ENCODE measurements at regions not wholly inside any gene's neighbourhood (a gene's known extent, or its start where the extent isn't known, plus 50 kb on each side); places are given as distances from the start of the nearest gene placed in this dataset.

- TF ChIP-seq ZNF260 (CRISPR knock-in tag; IDR thresholded peaks at IDR 0.05; ENCODE audit: borderline replicate concordance, low read depth), result no peak
- TF ChIP-seq SUZ12 (IDR thresholded peaks at IDR 0.05; ENCODE audit: low read depth, low read length), result no peak
- TF ChIP-seq NR0B2 (CRISPR knock-in tag; IDR thresholded peaks at IDR 0.05), result no peak
- no peak for TF ChIP-seq TFE3 (CRISPR knock-in tag; IDR thresholded peaks at IDR 0.05)
Measured at GRCh38 chrX:65961714-65962113, 78.2 kb downstream of the VSIG4 start (continued).

GRCh38 chrX:65948103-65948502, 91.8 kb downstream of the VSIG4 start:
- intact Hi-C loops (cut with micrococcal nuclease; ENCODE audit: unreplicated experiment), result no loop called here
- Histone ChIP-seq H3K4me3 (replicated peaks in 1 of 3; ENCODE audit: insufficient read depth in 1 of 3, low read depth in 2 of 3, low read length in 3 of 3) (no peak overlapping the region), H3K79me2 (ENCODE audit: insufficient read depth, low read length) (no peaks in the 10 kb centered on the region), H2AFZ (ENCODE audit: low read length) (no peak overlapping the region), H3K9me3 (ENCODE audit: low read length) (no peaks in the 10 kb centered on the region), H4K20me1 (ENCODE audit: insufficient read depth, low read length) (no peaks in the 10 kb centered on the region), H3K4me2 (ENCODE audit: low read depth, low read length) (no peak overlapping the region), H3K36me3 (replicated peaks in 1 of 2; ENCODE audit: control insufficient read depth in 1 of 2, insufficient read depth in 2 of 2, low read length in 2 of 2) (no peaks in the 10 kb centered on the region), H3K27ac (ENCODE audit: extremely low read length, insufficient read depth, low read length) (no peak overlapping the region), H3K27me3 (ENCODE audit: control insufficient read depth in 1 of 2, insufficient read depth in 2 of 2, low read length in 2 of 2) (no peaks in the 10 kb centered on the region), H3K9ac (ENCODE audit: insufficient read depth, low read depth, low read length) (no peak overlapping the region), H3K4me1 (ENCODE audit: insufficient read depth, low read length) (no peaks in the 10 kb centered on the region)
- no peak for ATAC-seq
- BruUV-seq (replicated peaks), result no TSS peak
- no peak for FAIRE-seq
- 0% methylated on average over 1 of the region's 1 CpG for WGBS (ENCODE audit: low lambda C conversion rate)
- POLR2A ChIA-PET, result no interaction called here
- DNase-seq (ENCODE audit: low spot score), result no peak
- TF ChIP-seq ZNF451 (CRISPR knock-in tag; IDR thresholded peaks at IDR 0.05) (no peak), ZBTB43 (CRISPR knock-in tag; conservative IDR thresholded peaks at IDR 0.05) (no peak)
- CTCF ChIA-PET (ENCODE audit: low intra/inter-chr PET ratio, low total read pairs), result no interaction called here
- in situ Hi-C loops (cut with HindIII; ENCODE audit: extremely low pct_ligation_motif_present, low pct_unique_long_range_greater_than_20kb), result no loop called here

Measured in HepG2 (cell line).